Duodenal mucosa (tissue), 2 donors: ENCODE measurements at regions not wholly inside any gene's neighbourhood (a gene's known extent, or its start where the extent isn't known, plus 50 kb on each side); places are given as distances from the start of the nearest gene placed in this dataset.

Experiments used
- H3K27ac ChIP-seq: one replicate; pipeline ENCODE4 v1.7.0; 2013; ENCODE audit warnings: low read depth, low read length
- H3K27me3 ChIP-seq, 2 donors: one replicate each; pipeline ENCODE4 v1.7.0; 2013; ENCODE audit warnings: low read length in 2 of 2, control low read depth in 1 of 2; ENCODE audit not compliant: insufficient read depth in 2 of 2, control insufficient read depth in 1 of 2
- H3K36me3 ChIP-seq, 2 donors: one replicate each; pipeline ENCODE4 v1.7.0; 2013; ENCODE audit warnings: low read length in 2 of 2, control low read depth in 1 of 2; ENCODE audit not compliant: insufficient read depth in 2 of 2, control insufficient read depth in 1 of 2
- H3K4me1 ChIP-seq, 2 donors: one replicate each; pipeline ENCODE4 v1.7.0; 2013; ENCODE audit warnings: low read length in 2 of 2, control low read depth in 1 of 2; ENCODE audit not compliant: insufficient read depth in 2 of 2, control insufficient read depth in 1 of 2
- H3K4me3 ChIP-seq, 2 donors: one replicate each; pipeline ENCODE4 v1.7.0; 2013; ENCODE audit warnings: low read length in 2 of 2, low read depth in 1 of 2
- H3K9ac ChIP-seq, 2 donors: one replicate each; pipeline ENCODE4 v1.7.0; 2013; ENCODE audit warnings: low read length in 2 of 2, low read depth in 1 of 2
- H3K9me3 ChIP-seq, 2 donors: one replicate each; pipeline ENCODE4 v1.7.0; 2013; ENCODE audit warnings: low read length in 2 of 2, control low read depth in 1 of 2; ENCODE audit not compliant: control insufficient read depth in 1 of 2

DNA sequence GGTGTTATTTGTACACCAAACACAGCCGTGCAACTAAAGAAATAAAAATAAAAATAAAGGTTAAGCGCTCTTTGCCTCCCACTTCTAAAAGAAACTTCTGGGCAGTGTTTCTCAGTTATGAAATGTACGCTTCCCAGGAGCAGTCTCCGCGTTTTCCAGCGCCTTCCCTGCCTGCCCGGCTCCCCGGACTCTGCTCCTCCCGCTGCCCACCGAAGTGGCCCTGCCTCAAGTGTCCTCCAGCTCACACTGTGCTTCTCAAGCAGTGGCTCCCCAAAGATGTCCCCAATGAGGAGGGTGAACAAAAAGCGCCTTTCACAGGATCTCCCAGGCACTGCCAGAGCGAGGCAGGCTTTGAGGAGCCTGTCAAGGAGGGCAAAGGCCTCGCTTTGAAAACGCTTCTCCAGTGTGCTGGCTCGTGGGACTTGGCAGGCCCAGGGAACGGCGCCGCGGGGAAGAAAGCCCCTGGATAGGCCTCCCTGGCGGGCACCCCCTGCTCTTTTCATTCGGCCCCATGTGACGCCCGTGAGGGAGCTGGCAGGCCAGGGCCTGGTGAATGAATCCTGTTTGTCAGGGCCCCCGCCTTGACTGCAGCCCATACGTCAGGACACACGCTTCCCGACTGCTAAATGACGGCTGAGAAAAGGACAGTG, 187.1 kb downstream of the FOXO1 start:
- Histone ChIP-seq H3K4me3 (no peak overlapping the region), H3K27ac (no peak overlapping the region), H3K4me1 (no peaks in the 10 kb centered on the region), H3K9ac (no peak overlapping the region), H3K27me3 (no peaks in the 10 kb centered on the region), H3K36me3 (no peaks in the 10 kb centered on the region), H3K9me3 (no peaks in the 10 kb centered on the region)

DNA sequence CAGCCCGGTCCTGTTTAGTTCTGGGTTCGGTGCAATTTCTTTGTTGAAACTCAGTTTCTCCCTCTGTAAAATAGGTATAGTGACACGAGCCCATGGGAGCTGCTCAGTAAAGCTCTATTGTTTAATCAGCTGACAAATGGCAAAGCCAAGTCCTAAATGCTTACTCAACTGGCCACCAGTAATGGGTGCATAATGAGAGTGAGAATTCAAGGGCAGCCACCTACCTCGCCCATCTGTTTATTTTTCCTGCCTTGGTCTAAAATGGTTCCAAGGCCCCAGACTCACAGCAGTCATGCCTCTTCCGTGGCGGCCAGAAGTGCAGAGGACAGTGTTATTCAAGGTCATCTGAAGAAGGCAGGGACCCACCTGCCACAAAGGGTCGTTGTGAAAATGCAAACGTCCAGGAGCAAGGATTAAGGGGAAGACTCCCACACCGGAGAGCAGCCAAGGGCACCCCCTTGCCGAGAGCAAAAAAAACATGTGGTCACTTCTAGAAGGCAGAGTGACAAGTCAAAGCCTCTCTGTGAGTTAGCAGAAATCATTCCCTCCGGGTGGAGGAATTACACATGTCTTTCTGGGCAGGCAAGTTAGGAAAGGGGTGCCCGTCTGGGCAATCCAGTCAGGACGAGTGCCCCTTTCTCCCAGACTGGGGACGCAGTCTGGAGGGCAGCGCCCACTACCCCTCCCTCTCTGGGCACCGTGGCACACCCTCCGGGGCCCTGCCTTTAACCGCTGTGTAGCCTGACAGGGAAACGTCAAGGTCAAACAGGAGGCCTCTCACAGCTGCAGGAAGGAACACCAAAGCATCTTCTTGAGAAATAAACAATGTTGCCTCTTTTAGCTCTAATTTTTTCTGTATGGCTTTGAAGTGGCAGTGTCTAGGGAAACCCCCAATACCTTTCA, 186.2 kb downstream of the FOXO1 start:
- no peaks in the 10 kb centered on the region for H3K36me3 ChIP-seq
- peaks cover 0 to 2% of the 10 kb centered on the region in 2 donors for H3K4me1 ChIP-seq
- no peak overlapping the region for H3K9ac ChIP-seq
- H3K9me3 ChIP-seq: no peaks in the 10 kb centered on the region
- no peaks in the 10 kb centered on the region for H3K27me3 ChIP-seq
- no peak overlapping the region for H3K27ac ChIP-seq
- no peak overlapping the region for H3K4me3 ChIP-seq

DNA sequence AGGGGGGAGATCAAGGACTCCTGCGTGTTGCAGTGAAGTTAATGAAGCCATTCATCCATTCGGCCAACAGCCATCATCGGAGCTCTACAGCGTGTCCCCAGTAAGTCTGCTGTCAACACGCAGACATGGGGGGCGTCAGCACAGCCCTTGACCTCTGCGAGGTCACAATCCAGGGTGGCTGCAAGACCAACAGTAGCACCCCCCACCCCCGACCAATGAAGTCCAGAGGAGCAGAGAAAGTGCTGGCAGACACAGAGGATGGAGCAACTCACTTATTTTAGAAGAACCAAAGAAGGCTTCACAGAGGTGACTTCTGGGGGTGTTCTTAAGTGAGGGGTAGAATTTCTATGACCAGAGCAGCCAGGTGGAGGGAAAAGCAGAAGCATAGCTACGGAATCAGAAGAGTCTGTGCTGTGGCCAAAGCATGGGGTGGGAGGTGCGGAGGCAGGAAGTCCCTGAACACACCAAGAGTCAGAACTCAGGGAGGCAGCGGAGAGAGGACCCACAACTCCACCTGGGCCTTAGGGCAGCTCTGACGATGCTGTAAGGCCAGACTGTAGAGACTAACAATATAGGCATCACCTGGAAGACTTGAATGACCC, 185.4 kb downstream of the FOXO1 start:
- Histone ChIP-seq H3K27me3 (no peaks in the 10 kb centered on the region), H3K36me3 (no peaks in the 10 kb centered on the region), H3K9me3 (no peaks in the 10 kb centered on the region), H3K27ac (no peak overlapping the region), H3K4me3 (no peak overlapping the region), H3K4me1 (peaks cover 0 to 4% of the 10 kb centered on the region in 2 donors), H3K9ac (no peak overlapping the region)

DNA sequence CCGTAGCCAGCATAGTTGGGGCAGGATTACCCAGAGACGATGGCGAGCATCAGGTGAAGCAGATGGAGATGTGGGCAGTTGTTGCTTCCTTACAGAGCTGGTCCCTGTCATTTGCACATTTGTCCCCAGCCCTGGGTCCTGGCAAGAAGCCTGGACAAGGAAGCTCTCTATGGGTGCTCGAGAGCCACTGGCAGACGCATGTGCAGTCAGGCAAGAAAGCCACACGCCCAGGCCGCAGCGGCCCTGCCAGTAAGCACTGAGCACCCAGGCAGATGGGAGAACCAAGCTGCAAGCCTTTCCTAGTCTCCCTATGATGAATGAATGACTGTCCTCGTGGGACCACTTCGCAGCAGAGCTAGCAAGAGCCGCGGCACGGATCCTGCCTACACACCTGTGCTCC, 182.8 kb downstream of the FOXO1 start:
- H3K36me3 ChIP-seq: no peaks in the 10 kb centered on the region
- H3K27ac ChIP-seq: no peak overlapping the region
- no peak overlapping the region for H3K4me3 ChIP-seq
- H3K9me3 ChIP-seq: no peaks in the 10 kb centered on the region
- no peaks in the 10 kb centered on the region for H3K27me3 ChIP-seq
- peaks cover 0 to 4% of the 10 kb centered on the region in 2 donors for H3K4me1 ChIP-seq
- no peak overlapping the region for H3K9ac ChIP-seq

DNA sequence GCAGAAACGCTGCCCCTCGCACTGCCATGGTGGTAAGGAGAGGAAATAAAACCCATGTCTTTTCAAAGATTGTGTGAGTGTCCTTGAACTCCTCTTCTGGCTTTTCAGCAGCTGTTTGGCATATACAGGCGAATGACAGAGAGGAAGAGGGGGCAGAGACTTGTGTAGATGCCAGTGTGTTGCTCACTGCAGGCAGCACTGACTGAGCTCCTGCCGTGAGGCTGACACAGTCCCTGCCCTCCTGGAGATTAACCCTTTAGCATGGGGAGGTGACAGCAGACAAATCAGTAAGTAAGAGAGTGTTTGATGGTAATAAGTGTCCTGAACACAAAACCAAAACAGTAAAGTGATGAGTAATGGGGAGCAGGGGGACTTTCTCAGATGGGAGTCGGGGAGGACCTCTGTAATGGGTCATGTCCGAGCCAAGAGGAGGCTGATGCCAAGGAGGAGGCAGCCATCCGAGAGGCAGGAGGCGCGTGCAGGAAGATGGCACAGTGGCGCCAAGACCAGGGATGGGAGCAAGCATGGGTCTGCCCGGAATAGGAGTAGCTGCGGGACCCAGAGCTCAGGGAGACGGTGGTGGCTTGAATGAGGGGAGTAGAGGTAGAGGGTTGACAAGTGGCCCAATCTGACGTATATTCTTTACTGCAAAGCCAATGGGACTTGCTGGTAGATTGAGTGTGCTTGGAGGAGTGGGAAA, 182.2 kb downstream of the FOXO1 start:
- Histone ChIP-seq H3K4me1 (peaks cover 0 to 4% of the 10 kb centered on the region in 2 donors), H3K9ac (no peak overlapping the region), H3K27ac (no peak overlapping the region), H3K4me3 (no peak overlapping the region), H3K27me3 (peaks cover 0 to under 1% of the 10 kb centered on the region in 2 donors), H3K36me3 (no peaks in the 10 kb centered on the region), H3K9me3 (no peaks in the 10 kb centered on the region)

DNA sequence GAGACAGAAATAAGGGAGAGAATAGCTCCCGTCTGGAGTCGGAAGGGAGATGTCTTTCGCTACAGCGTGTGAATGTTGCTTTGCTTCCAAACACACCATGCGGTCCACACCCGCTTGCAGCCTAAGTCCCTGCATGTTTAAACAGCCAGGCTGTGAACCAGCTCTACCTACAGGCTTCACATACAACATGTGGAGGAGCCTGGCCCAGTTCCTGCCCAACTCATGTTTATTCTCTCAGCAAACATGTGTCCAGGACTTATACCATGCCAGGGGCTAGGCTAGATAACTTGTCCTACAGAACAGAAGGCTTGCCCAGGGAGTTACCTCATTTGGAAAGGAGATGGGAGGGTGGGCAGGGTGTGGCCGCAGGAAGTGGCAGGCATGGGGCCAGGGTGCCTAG, 181.5 kb downstream of the FOXO1 start:
- H3K9me3 ChIP-seq: no peaks in the 10 kb centered on the region
- H3K36me3 ChIP-seq: no peaks in the 10 kb centered on the region
- peaks cover 0 to 4% of the 10 kb centered on the region in 2 donors for H3K27me3 ChIP-seq
- no peak overlapping the region for H3K27ac ChIP-seq
- peaks cover 5 to 8% of the 10 kb centered on the region in 2 donors for H3K4me1 ChIP-seq
- no peak overlapping the region for H3K4me3 ChIP-seq
- H3K9ac ChIP-seq: no peak overlapping the region

DNA sequence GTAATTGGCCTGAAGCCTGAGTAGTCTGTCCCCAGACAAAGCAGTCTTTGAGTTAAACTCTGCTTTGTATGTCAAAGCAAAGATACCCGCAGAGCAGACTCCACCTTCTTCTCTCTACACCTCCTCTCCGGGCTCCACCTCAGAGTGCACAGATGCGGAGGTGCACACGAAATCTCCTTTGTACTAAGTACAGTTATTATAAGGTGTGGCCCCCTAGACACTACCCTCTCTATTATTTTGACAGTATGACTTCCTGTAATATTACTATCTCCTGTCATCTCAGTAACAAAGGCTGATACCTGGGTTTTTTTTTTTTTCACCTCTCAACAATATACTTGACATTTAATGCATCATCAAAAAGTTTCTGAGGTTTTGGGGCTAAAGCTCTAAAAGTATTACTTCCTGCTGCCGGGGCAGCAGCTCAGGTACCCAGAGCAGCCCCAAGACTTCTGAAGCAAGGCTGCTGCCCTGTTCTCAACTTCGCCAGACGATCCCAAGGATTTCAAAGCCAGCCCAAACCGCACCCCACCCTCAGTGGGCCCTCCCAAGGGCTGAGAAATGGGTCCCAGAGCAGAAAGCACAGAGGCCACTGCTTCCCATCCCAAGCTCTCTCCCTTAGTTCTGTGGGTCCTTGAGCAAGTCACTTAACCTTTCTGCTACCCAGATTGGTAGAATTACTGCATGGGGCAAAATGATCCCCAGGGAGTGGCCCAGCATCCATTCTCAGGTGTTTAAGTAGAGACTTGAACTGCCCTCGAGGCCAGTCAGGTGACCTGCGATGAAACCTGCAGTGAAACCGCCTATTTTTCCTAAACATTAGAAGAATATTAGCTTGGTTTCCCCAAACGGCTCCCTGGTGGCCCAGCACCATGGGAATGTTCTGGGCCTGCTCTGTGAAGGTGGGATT, 180.6 kb downstream of the FOXO1 start:
- Histone ChIP-seq H3K36me3 (no peaks in the 10 kb centered on the region), H3K9me3 (no peaks in the 10 kb centered on the region), H3K27me3 (peaks cover 0 to 4% of the 10 kb centered on the region in 2 donors), H3K4me3 (no peak overlapping the region), H3K4me1 (peaks cover 6 to 10% of the 10 kb centered on the region in 2 donors), H3K27ac (no peak overlapping the region), H3K9ac (no peak overlapping the region)

DNA sequence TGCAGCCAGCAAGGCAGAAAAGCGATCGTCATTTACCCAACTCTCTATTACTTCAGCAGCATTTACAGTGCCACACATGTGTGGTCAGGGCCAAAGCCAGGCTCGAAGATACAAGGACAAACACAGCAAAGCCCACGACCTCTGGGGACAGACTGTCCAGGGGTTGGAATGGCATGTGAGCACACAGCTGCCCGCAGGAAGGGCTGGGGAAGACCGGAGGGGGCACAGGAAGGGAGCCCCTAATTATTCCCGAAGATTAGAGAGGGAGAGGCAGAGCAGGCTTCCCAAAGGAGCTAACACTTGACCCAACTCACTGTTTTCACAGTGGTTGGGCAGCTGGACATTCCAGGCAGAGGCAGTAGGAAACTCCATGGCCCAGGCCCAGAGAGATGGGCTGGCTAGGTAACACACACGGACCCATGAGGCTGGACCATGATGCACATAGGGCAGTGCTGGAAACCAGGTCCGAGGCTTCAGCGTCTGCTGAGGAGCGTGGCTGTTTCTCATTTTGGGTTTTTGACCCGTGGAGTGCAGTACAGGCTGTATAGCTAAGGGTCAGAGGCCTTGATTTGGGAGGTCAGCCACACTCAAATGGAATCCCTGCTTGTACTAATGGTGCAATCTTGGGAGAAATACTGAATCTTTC, 179.8 kb downstream of the FOXO1 start:
- Histone ChIP-seq H3K9ac (no peak overlapping the region), H3K4me1 (peaks cover 6 to 10% of the 10 kb centered on the region in 2 donors), H3K4me3 (no peak overlapping the region), H3K36me3 (no peaks in the 10 kb centered on the region), H3K27ac (no peak overlapping the region), H3K27me3 (peaks cover 0 to 9% of the 10 kb centered on the region in 2 donors), H3K9me3 (no peaks in the 10 kb centered on the region)

DNA sequence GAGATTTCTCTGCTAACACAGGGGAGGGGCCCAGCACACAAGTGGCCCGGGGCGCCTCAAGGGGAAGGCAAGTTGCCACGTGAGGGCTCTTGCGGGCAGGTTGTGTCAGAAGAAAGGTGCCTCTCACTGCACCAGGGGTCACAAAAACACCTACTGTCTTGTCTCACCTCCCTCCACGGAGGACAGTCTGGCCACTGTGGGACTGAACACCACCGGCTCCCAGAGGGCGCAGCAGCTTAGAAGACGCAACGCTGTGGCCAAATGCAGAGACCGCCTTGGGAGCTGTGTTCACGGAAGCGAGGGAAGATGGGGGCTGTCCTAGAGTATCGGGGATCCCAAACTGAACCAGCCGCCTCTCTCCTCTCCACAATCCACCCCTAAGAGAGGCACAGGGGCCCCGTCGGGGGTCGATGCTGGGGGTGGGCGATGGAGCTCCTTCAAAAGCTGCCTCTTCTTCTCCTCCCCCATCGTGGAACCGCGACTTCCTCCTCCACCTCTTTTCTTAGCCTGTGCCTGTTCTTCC, 177.5 kb downstream of the FOXO1 start:
- H3K27ac ChIP-seq: no peak overlapping the region
- H3K9me3 ChIP-seq: no peaks in the 10 kb centered on the region
- H3K4me1 ChIP-seq: peaks cover 6 to 10% of the 10 kb centered on the region in 2 donors
- H3K4me3 ChIP-seq: no peak overlapping the region
- peaks cover 0 to 12% of the 10 kb centered on the region in 2 donors for H3K27me3 ChIP-seq
- no peak overlapping the region for H3K9ac ChIP-seq
- no peaks in the 10 kb centered on the region for H3K36me3 ChIP-seq
